SK-N-SH treated with all-trans-retinoic acid at 6 μM for 48 hours (cell line): ENCODE measurements at regions not wholly inside any gene's neighbourhood (a gene's known extent, or its start where the extent isn't known, plus 50 kb on each side); places are given as distances from the start of the nearest gene placed in this dataset.

Experiments
- ATAC-seq: fragments of 200-7000 bp; cut with Tn5 transposase; 3 replicates; pipeline ENCODE4 v1.9.1; 2020; ENCODE audit warnings: mild to moderate bottlenecking, moderate library complexity
- ARNTL ChIP-seq: fragments of 450-650 bp; formaldehyde crosslinking; IDR thresholded peaks from 2 replicates; pipeline ENCODE4 v1.5.0; 2020; ENCODE audit warnings: low read depth, mild to moderate bottlenecking, moderate library complexity, borderline replicate concordance
- BACH2 ChIP-seq: fragments of 250-450 bp; sonication (Bioruptor Pico); IDR thresholded peaks from 2 replicates; pipeline ENCODE4 v1.9.0; 2021; ENCODE audit warnings: mild to moderate bottlenecking, borderline replicate concordance
- CREB5 ChIP-seq: fragments of 250-450 bp; sonication (Bioruptor Pico); IDR thresholded peaks from 2 replicates; pipeline ENCODE4 v1.5.1; 2020; ENCODE audit warnings: low read depth, mild to moderate bottlenecking, moderate library complexity
- CSDC2 ChIP-seq: fragments of 250-450 bp; sonication (Bioruptor Pico); IDR thresholded peaks from 2 replicates; pipeline ENCODE4 v1.5.0; 2020; ENCODE audit warnings: mild to moderate bottlenecking, moderate library complexity
- CSRNP3 ChIP-seq: fragments of 250-450 bp; sonication (Bioruptor Pico); IDR thresholded peaks from 2 replicates; pipeline ENCODE4 v1.5.1; 2021; ENCODE audit warnings: mild to moderate bottlenecking, moderate library complexity
- ESRRG ChIP-seq: fragments of 250-450 bp; sonication (Bioruptor Pico); IDR thresholded peaks from 2 replicates; pipeline ENCODE4 v1.6.1; 2021; ENCODE audit warnings: mild to moderate bottlenecking
- GLIS3 ChIP-seq: fragments of 250-450 bp; sonication (Bioruptor Pico); IDR thresholded peaks from 2 replicates; pipeline ENCODE4 v1.5.0; 2020; ENCODE audit warnings: mild to moderate bottlenecking, moderate library complexity
- ISL1 ChIP-seq: fragments of 250-450 bp; sonication (Bioruptor Pico); IDR thresholded peaks from 2 replicates; pipeline ENCODE4 v2.1.2; 2022; ENCODE audit warnings: mild to moderate bottlenecking, moderate library complexity
- OSR1 ChIP-seq: fragments of 250-450 bp; sonication (Bioruptor Pico); IDR thresholded peaks from 2 replicates; pipeline ENCODE4 v1.8.0; 2022; ENCODE audit warnings: moderate library complexity, mild to moderate bottlenecking, inconsistent platforms
- PATZ1 ChIP-seq: fragments of 250-450 bp; sonication (Bioruptor Pico); IDR thresholded peaks from 2 replicates; pipeline ENCODE4 v1.8.0; 2020; ENCODE audit warnings: mild to moderate bottlenecking, moderate library complexity, borderline replicate concordance
- PPARA ChIP-seq: fragments of 250-450 bp; sonication (Bioruptor Pico); IDR thresholded peaks from 2 replicates; pipeline ENCODE4 v1.5.0; 2020; ENCODE audit warnings: mild to moderate bottlenecking, borderline replicate concordance
- RARB ChIP-seq: fragments of 250-450 bp; sonication (Bioruptor Pico); IDR thresholded peaks from 2 replicates; pipeline ENCODE4 v1.8.0; 2021; ENCODE audit warnings: mild to moderate bottlenecking, moderate library complexity
- SNAI2 ChIP-seq: fragments of 250-450 bp; sonication (Bioruptor Pico); IDR thresholded peaks from 2 replicates; pipeline ENCODE4 v1.5.0; 2020; ENCODE audit warnings: mild to moderate bottlenecking, moderate library complexity
- TCF4 ChIP-seq: fragments of 250-450 bp; sonication (Bioruptor Pico); IDR thresholded peaks from 2 replicates; pipeline ENCODE4 v1.8.0; 2021; ENCODE audit warnings: mild to moderate bottlenecking, moderate library complexity, borderline replicate concordance
- TOX ChIP-seq: fragments of 250-450 bp; sonication (Bioruptor Pico); IDR thresholded peaks from 2 replicates; pipeline ENCODE4 v1.8.0; 2021; ENCODE audit warnings: mild to moderate bottlenecking, moderate library complexity, borderline replicate concordance
- TSHZ2 ChIP-seq: fragments of 250-450 bp; sonication (Bioruptor Pico); IDR thresholded peaks from 2 replicates; pipeline ENCODE4 v1.5.0; 2020; ENCODE audit warnings: mild to moderate bottlenecking, moderate library complexity
- ZC3H10 ChIP-seq: fragments of 250-450 bp; sonication (Bioruptor Pico); IDR thresholded peaks from 2 replicates; pipeline ENCODE4 v1.5.1; 2021; ENCODE audit warnings: mild to moderate bottlenecking, moderate library complexity
- ZFP3 ChIP-seq: fragments of 250-450 bp; sonication (Bioruptor Pico); IDR thresholded peaks from 2 replicates; pipeline ENCODE4 v1.5.0; 2020; ENCODE audit warnings: mild to moderate bottlenecking, moderate library complexity
- ZFP30 ChIP-seq: fragments of 450-650 bp; formaldehyde crosslinking; IDR thresholded peaks from 2 replicates; pipeline ENCODE4 v1.5.0; 2022; ENCODE audit warnings: mild to moderate bottlenecking, moderate library complexity
- ZNF565 ChIP-seq: fragments of 450-650 bp; formaldehyde crosslinking; conservative IDR thresholded peaks from 2 replicates; pipeline ENCODE4 v1.5.0; 2020; ENCODE audit warnings: low read depth, mild to moderate bottlenecking, moderate library complexity
- ZNF70 ChIP-seq: fragments of 450-650 bp; formaldehyde crosslinking; IDR thresholded peaks from 2 replicates; pipeline ENCODE4 v1.5.0; 2020; ENCODE audit warnings: mild to moderate bottlenecking, moderate library complexity

GRCh38 chr3:86645756-86646155 lies 345.2 kb downstream of the VGLL3 start:
- TF ChIP-seq ISL1 (no peak), OSR1 (CRISPR knock-in tag) (no peak), ESRRG (CRISPR knock-in tag) (no peak), PPARA (CRISPR knock-in tag) (no peak), ZFP3 (CRISPR knock-in tag) (no peak), TOX (no peak), PATZ1 (CRISPR knock-in tag) (no peak), RARB (CRISPR knock-in tag) (no peak), CREB5 (CRISPR knock-in tag) (no peak), TSHZ2 (CRISPR knock-in tag) (no peak), SNAI2 (CRISPR knock-in tag) (no peak), BACH2 (no peak), ZFP30 (CRISPR knock-in tag) (no peak), ZNF565 (no peak), ARNTL (CRISPR knock-in tag) (no peak), ZNF70 (no peak), CSRNP3 (CRISPR knock-in tag) (no peak), TCF4 (CRISPR knock-in tag) (no peak)
- no peak for ATAC-seq

GRCh38 chr3:86634361-86634760 lies 356.6 kb downstream of the VGLL3 start:
- TF ChIP-seq BACH2: no peak
- TF ChIP-seq ZNF70: no peak
- no peak for TF ChIP-seq PPARA (CRISPR knock-in tag)
- TF ChIP-seq SNAI2 (CRISPR knock-in tag): no peak
- TF ChIP-seq ESRRG (CRISPR knock-in tag): no peak
- no peak for TF ChIP-seq ISL1
- TF ChIP-seq CSDC2 (CRISPR knock-in tag): no peak
- no peak for TF ChIP-seq PATZ1 (CRISPR knock-in tag)
- no peak for TF ChIP-seq RARB (CRISPR knock-in tag)
- no peak for TF ChIP-seq TOX
- TF ChIP-seq ZNF565: no peak
- TF ChIP-seq GLIS3 (CRISPR knock-in tag): no peak
- no peak for TF ChIP-seq ARNTL (CRISPR knock-in tag)
- TF ChIP-seq ZC3H10 (CRISPR knock-in tag): no peak
- no peak for TF ChIP-seq OSR1 (CRISPR knock-in tag)
- TF ChIP-seq CSRNP3 (CRISPR knock-in tag): no peak
- ATAC-seq: no peak
